ENCODE measurements at regions not wholly inside any gene's neighbourhood (a gene's known extent, or its start where the extent isn't known, plus 50 kb on each side); places are given as distances from the start of the nearest gene placed in this dataset.

GRCh38 chr15:56524915-56525314 lies 60.0 kb upstream of the MNS1 start:
- H3K9ac ChIP-seq (ENCODE audit: low read depth, low read length): no peak overlapping the region
- no TSS peak for BruUV-seq (replicated peaks)
- H3K9me3 ChIP-seq (ENCODE audit: control insufficient read depth, insufficient read depth, low read length): no peaks in the 10 kb centered on the region; the same call in 1 of the 2 replicates
- no peaks in the 10 kb centered on the region for H3K79me1 ChIP-seq (ENCODE audit: low read depth in 1 of 2, low read length in 2 of 2)
- H2AK5ac ChIP-seq (ENCODE audit: low read depth, low read length): no peak overlapping the region
- ChIA-PET POLR2A (ENCODE audit: unreplicated experiment) (no interaction called here), CTCF (no interaction called here)
- H3K4me2 ChIP-seq (ENCODE audit: low read depth, low read length): no peak overlapping the region
- no peak overlapping the region for H2AK9ac ChIP-seq (replicated peaks; ENCODE audit: low read depth, low read length, poor library complexity)
- no peak overlapping the region for H4K8ac ChIP-seq (ENCODE audit: low read depth in 2 of 2, low read length in 2 of 2)
- ATAC-seq (ENCODE audit: low read depth) (peak; percentile 84), DNase-seq (peak; percentile 58)
- H3K36me3 ChIP-seq (ENCODE audit: control insufficient read depth, insufficient read depth, low read length): no peaks in the 10 kb centered on the region
- TF ChIP-seq MAFK (IDR thresholded peaks at IDR 0.05; ENCODE audit: low read depth, low read length) (no peak), RCOR1 (IDR thresholded peaks at IDR 0.05; ENCODE audit: insufficient replicate concordance, low read length) (no peak), SMC3 (IDR thresholded peaks at IDR 0.05; ENCODE audit: low read depth, low read length) (no peak), CTCF (conservative IDR thresholded peaks at IDR 0.05; ENCODE audit: low read depth, low read length) (no peak), CEBPB (IDR thresholded peaks at IDR 0.05; ENCODE audit: low read depth, low read length) (no peak), USF2 (IDR thresholded peaks at IDR 0.05; ENCODE audit: low read depth, low read length) (no peak), RAD21 (IDR thresholded peaks at IDR 0.05; ENCODE audit: low read length) (no peak), NFE2L2 (IDR thresholded peaks at IDR 0.05; ENCODE audit: low read depth, low read length) (no peak), FOS (IDR thresholded peaks at IDR 0.05; ENCODE audit: low read depth, low read length) (no peak), RFX5 (IDR thresholded peaks at IDR 0.05; ENCODE audit: low read depth, low read length) (no peak), ELK1 (IDR thresholded peaks at IDR 0.05; ENCODE audit: borderline replicate concordance, low read depth, low read length) (no peak), BHLHE40 (IDR thresholded peaks at IDR 0.05; ENCODE audit: low read depth, low read length) (no peak), POLR2A (IDR thresholded peaks at IDR 0.05; ENCODE audit: low read depth, low read length) (no peak)
- intact Hi-C loops (cut with micrococcal nuclease): no loop called here
- H3K56ac ChIP-seq (ENCODE audit: extremely low read depth, insufficient read depth, low read length): no peak overlapping the region
- H3K4me1 ChIP-seq (ENCODE audit: control insufficient read depth, insufficient read depth, low read length): no peaks in the 10 kb centered on the region
- no peak overlapping the region for H2BK120ac ChIP-seq (ENCODE audit: low read depth, low read length)
- no peak overlapping the region for H3K23ac ChIP-seq (ENCODE audit: low read depth, low read length)
- H3K14ac ChIP-seq (replicated peaks; ENCODE audit: low read depth, low read length): no peak overlapping the region
- H3K18ac ChIP-seq (ENCODE audit: low read depth, low read length): no peak overlapping the region
- peaks cover 24% of the 10 kb centered on the region for H3K27me3 ChIP-seq (ENCODE audit: control insufficient read depth, insufficient read depth, low read length)
- H2BK15ac ChIP-seq (ENCODE audit: low read depth, low read length): no peak overlapping the region
- H4K20me1 ChIP-seq (ENCODE audit: insufficient read depth, low read length): no peaks in the 10 kb centered on the region
- H3K4ac ChIP-seq (ENCODE audit: low read depth, low read length): no peak overlapping the region
- H2BK20ac ChIP-seq (ENCODE audit: low read depth, low read length): no peak overlapping the region
- H4K5ac ChIP-seq (ENCODE audit: low read depth, low read length): no peak overlapping the region
- in situ Hi-C loops (cut with MboI; ENCODE audit: low sequenced_read_pairs): no loop called here
- no peak overlapping the region for H3K27ac ChIP-seq (ENCODE audit: insufficient read depth, low read length)
- H2AFZ ChIP-seq (replicated peaks; ENCODE audit: low read length, poor library complexity): no peak overlapping the region
- dilution Hi-C loops (cut with HindIII; ENCODE audit: low sequenced_read_pairs, unreplicated experiment): no loop called here
- no peak overlapping the region for H4K91ac ChIP-seq (ENCODE audit: insufficient read depth, low read depth, low read length)
- H2BK5ac ChIP-seq (ENCODE audit: low read depth, low read length, poor library complexity, severe bottlenecking): no peak overlapping the region
- no peak overlapping the region for H3K4me3 ChIP-seq (ENCODE audit: insufficient read depth, low read depth, low read length)
- no peaks in the 10 kb centered on the region for H3K9me1 ChIP-seq (ENCODE audit: insufficient read depth, low read length)
